ENCODE measurements at regions not wholly inside any gene's neighbourhood (a gene's known extent, or its start where the extent isn't known, plus 50 kb on each side); places are given as distances from the start of the nearest gene placed in this dataset.

DNA sequence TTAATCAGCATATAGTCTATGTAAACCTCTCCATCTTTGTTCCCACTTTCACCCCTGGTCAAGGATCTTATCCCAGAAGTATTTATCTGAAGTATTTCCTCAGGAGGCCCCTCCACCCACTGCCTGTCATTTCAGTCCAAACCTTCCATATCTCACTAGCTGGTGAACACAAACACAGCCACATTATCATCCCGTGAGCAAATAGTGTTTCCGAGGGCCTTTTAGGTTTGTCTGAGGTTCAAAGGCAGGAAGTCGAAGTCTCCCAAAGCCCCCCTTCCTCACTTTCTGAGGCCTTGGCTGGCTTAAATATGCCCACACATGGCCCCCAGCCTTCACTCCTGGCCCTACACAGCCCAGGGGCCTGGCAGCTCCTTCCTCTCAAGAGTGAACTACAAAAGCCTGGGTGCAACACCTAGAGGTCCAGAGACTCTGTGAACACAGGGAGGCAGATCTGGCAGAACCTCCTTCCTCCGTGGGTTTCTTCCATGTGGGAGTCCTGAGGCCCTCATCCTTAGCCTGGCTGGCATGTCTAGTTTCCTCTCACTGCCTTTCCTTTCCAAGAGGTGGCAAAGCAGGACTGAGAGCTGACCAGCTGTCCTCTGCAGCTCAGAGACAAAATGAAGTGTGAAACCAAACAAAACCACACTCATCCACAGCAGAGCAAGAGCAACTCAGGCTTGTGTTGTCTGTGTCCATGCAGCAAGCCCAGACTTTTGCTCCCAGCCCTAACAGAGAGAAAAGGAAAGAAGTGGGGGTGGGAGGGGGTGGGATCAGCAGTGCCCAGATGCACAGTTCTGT lies 264.2 kb downstream of the SS18 start:
- no peak for TF ChIP-seq POLR2A (IDR thresholded peaks at IDR 0.05)
- TF ChIP-seq, protein P1, sequence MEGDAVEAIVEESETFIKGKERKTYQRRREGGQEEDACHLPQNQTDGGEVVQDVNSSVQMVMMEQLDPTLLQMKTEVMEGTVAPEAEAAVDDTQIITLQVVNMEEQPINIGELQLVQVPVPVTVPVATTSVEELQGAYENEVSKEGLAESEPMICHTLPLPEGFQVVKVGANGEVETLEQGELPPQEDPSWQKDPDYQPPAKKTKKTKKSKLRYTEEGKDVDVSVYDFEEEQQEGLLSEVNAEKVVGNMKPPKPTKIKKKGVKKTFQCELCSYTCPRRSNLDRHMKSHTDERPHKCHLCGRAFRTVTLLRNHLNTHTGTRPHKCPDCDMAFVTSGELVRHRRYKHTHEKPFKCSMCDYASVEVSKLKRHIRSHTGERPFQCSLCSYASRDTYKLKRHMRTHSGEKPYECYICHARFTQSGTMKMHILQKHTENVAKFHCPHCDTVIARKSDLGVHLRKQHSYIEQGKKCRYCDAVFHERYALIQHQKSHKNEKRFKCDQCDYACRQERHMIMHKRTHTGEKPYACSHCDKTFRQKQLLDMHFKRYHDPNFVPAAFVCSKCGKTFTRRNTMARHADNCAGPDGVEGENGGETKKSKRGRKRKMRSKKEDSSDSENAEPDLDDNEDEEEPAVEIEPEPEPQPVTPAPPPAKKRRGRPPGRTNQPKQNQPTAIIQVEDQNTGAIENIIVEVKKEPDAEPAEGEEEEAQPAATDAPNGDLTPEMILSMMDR (IDR thresholded peaks at IDR 0.05): no peak

All from thyroid gland (tissue), 4 donors.